PC-9 (cell line): ENCODE measurements at regions not wholly inside any gene's neighbourhood (a gene's known extent, or its start where the extent isn't known, plus 50 kb on each side); places are given as distances from the start of the nearest gene placed in this dataset.
A peak's percentile ranks its signal among the peaks of the same experiment; 100 is the strongest.

Experiments
- BruUV-seq: library from RNA; stranded (reverse); fragments of 400-500 nt; replicated peaks from 2 replicates; lab custom pipeline; 2021; lab: Mats Ljungman, UMichigan
- CTCF ChIA-PET: fragments of 300-600 bp; sonication (Branson Sonifier 250); formaldehyde crosslinking; loops from one replicate; lab custom pipeline; 2022; ENCODE audit warnings: antibody characterized with exemption; lab: Charles Lee
- POLR2A ChIA-PET: fragments of 300-600 bp; sonication (Branson Sonifier 250); formaldehyde crosslinking; loops from one replicate; lab custom pipeline; 2022; ENCODE audit warnings: antibody characterized with exemption; ENCODE audit not compliant: unreplicated experiment; lab: Charles Lee
- DNase-seq, 2 experiments: peaks; one replicate each; pipeline versions ENCODE4 v3.0.0 to v3.0.0-alpha.2; 2015 to 2022; ENCODE audit warnings: mixed read lengths in 1 of 2
- H2AFZ ChIP-seq: fragments of 200-600 bp; sonication (generic); 2 replicates; pipeline ENCODE4 v1.8.1; 2017; ENCODE audit warnings: antibody characterized with exemption
- H3F3A ChIP-seq: fragments of 200-600 bp; sonication (generic); 2 replicates; pipeline ENCODE4 v1.8.1; 2017; ENCODE audit warnings: antibody characterized with exemption, mild to moderate bottlenecking, low read depth; ENCODE audit not compliant: insufficient read depth
- H3K27ac ChIP-seq: fragments of 200-600 bp; sonication (generic); 2 replicates; pipeline ENCODE4 v1.6.1; 2016; ENCODE audit warnings: mixed run types
- H3K27me3 ChIP-seq: fragments of 200-600 bp; sonication (generic); 2 replicates; pipeline ENCODE4 v1.6.1; 2016; ENCODE audit warnings: low read depth, mixed run types; ENCODE audit not compliant: insufficient read depth
- H3K36me3 ChIP-seq: fragments of 200-600 bp; sonication (generic); 2 replicates; pipeline ENCODE4 v1.6.1; 2016; ENCODE audit warnings: low read depth, mixed run types
- H3K4me1 ChIP-seq: fragments of 200-600 bp; sonication (generic); replicated peaks from 2 replicates; pipeline ENCODE4 v1.6.1; 2016; ENCODE audit warnings: mixed run types; ENCODE audit not compliant: insufficient read depth
- H3K4me2 ChIP-seq: fragments of 200-600 bp; sonication (generic); 2 replicates; pipeline ENCODE4 v1.6.1; 2017; ENCODE audit warnings: mixed run types
- H3K4me3 ChIP-seq: fragments of 200-600 bp; sonication (generic); 2 replicates; pipeline ENCODE4 v1.6.1; 2016; ENCODE audit warnings: mixed run types
- H3K79me2 ChIP-seq: fragments of 200-600 bp; sonication (generic); 2 replicates; pipeline ENCODE4 v1.6.1; 2017; ENCODE audit warnings: low read depth, mixed run types
- H3K9me2 ChIP-seq: fragments of 200-600 bp; sonication (generic); 2 replicates; pipeline ENCODE4 v1.8.1; 2017; ENCODE audit warnings: mild to moderate bottlenecking; ENCODE audit not compliant: insufficient read depth
- H3K9me3 ChIP-seq: fragments of 200-600 bp; sonication (generic); 2 replicates; pipeline ENCODE4 v1.8.1; 2016; ENCODE audit warnings: low read depth; ENCODE audit not compliant: insufficient read depth
- H4K20me1 ChIP-seq: fragments of 200-600 bp; sonication (generic); 2 replicates; pipeline ENCODE4 v1.8.1; 2017; ENCODE audit not compliant: insufficient read depth
- EZH2 ChIP-seq: fragments of 200-600 bp; sonication (generic); IDR thresholded peaks from 2 replicates; pipeline ENCODE4 v1.8.0; 2017; ENCODE audit warnings: antibody characterized with exemption, low read depth
- intact Hi-C: fragments of 100-400 bp; cut with micrococcal nuclease; formaldehyde crosslinking; loops from one replicate; pipeline ENCODE4 v1.10.0; 2022; ENCODE audit not compliant: unreplicated experiment
- TF ChIP-seq, protein P1 (sequence below): fragments of 200-600 bp; sonication (generic); conservative IDR thresholded peaks from 2 replicates; pipeline ENCODE4 v1.6.1; 2017; ENCODE audit warnings: mixed run types, antibody characterized with exemption, mild to moderate bottlenecking, moderate library complexity

DNA sequence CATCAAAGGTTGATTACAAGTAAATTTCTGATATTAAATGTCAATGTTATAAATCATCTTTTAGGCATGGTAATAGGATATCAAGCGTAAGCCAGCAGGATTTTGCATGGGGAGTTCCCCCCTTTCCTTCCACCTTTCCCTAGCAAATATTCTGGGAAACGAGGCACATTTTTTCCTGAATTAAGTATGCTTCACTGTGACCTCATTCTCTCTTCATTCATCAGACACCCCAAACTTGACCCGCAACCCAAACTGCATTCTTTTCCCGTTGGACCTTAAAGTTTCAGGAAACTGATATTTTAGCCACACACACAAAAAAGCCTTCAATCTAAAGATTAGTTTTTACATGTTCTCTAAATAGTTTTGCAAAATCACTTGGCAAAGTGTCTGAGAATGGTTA, 214.5 kb upstream of the CTAGE1 start:
- TF ChIP-seq, protein P1, sequence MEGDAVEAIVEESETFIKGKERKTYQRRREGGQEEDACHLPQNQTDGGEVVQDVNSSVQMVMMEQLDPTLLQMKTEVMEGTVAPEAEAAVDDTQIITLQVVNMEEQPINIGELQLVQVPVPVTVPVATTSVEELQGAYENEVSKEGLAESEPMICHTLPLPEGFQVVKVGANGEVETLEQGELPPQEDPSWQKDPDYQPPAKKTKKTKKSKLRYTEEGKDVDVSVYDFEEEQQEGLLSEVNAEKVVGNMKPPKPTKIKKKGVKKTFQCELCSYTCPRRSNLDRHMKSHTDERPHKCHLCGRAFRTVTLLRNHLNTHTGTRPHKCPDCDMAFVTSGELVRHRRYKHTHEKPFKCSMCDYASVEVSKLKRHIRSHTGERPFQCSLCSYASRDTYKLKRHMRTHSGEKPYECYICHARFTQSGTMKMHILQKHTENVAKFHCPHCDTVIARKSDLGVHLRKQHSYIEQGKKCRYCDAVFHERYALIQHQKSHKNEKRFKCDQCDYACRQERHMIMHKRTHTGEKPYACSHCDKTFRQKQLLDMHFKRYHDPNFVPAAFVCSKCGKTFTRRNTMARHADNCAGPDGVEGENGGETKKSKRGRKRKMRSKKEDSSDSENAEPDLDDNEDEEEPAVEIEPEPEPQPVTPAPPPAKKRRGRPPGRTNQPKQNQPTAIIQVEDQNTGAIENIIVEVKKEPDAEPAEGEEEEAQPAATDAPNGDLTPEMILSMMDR, result no peak
- TF ChIP-seq EZH2, result no peak
- BruUV-seq, result no TSS peak
- Histone ChIP-seq H3K4me2 (no peak overlapping the region), H3K27me3 (no peaks in the 10 kb centered on the region), H3K9me3 (no peaks in the 10 kb centered on the region), H3K9me2 (no peaks in the 10 kb centered on the region), H3K27ac (no peak overlapping the region), H2AFZ (no peak overlapping the region), H3K36me3 (no peaks in the 10 kb centered on the region), H3K79me2 (no peaks in the 10 kb centered on the region), H3K4me1 (no peaks in the 10 kb centered on the region), H4K20me1 (no peaks in the 10 kb centered on the region), H3K4me3 (no peak overlapping the region), H3F3A (no peaks in the 10 kb centered on the region)
- CTCF ChIA-PET, result no interaction called here
- no peak for DNase-seq
- POLR2A ChIA-PET, result no interaction called here
- intact Hi-C loops, result no loop called here

DNA sequence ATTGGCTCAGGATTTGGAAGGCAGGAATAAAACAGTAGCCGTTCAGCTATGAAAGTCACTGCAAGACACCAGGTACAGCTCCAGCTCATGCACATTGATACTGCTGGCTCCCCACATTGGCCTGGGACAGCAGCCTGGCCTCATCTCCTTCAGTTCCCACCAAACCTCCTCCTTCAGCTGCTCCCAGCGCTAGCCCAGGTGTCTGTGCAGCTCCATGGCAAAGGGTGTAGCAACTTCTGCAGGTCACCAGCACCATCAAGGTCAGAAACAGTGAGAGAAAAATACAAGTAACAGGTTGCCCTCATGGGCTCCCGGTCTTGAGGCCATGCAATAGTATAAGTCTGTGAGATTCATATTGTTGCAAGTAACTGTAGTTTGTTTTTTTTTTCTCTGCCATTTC, 216.7 kb upstream of the CTAGE1 start:
- no peak overlapping the region for H3K4me3 ChIP-seq
- DNase-seq, result no peak
- H3K27me3 ChIP-seq, result no peaks in the 10 kb centered on the region
- no peak overlapping the region for H2AFZ ChIP-seq
- H3F3A ChIP-seq, result no peaks in the 10 kb centered on the region
- H3K9me2 ChIP-seq, result no peaks in the 10 kb centered on the region
- H3K36me3 ChIP-seq, result no peaks in the 10 kb centered on the region
- no peaks in the 10 kb centered on the region for H3K9me3 ChIP-seq
- no peak overlapping the region for H3K4me2 ChIP-seq
- H3K27ac ChIP-seq, result no peak overlapping the region
- intact Hi-C loops, result no loop called here
- no peak for TF ChIP-seq EZH2
- TF ChIP-seq, protein P1, result no peak
- ChIA-PET CTCF (no interaction called here), POLR2A (no interaction called here)
- BruUV-seq, result no TSS peak
- peaks cover 18% of the 10 kb centered on the region; the same call in 1 of the 2 replicates for H3K4me1 ChIP-seq
- no peaks in the 10 kb centered on the region for H3K79me2 ChIP-seq
- H4K20me1 ChIP-seq, result no peaks in the 10 kb centered on the region

DNA sequence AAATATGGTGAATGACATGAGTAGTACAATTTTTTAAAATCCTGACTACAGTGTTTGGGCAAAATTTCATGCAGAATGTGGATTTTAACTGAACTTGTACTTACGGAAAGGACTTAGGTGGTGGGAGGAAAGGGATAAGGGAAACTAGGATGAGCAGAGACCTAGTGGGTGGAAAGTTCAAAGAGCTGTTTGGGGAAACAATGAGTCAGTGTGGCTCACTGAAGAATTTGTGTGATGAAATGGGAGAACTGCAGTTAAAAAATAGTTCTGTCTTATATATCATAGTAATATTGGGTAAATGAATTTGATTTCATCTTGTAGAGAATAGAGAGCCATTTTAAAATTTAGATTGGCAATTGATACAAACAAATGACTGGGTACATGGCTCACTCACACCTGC, 220.1 kb upstream of the CTAGE1 start:
- Histone ChIP-seq H3K9me3 (no peaks in the 10 kb centered on the region), H3F3A (no peaks in the 10 kb centered on the region), H3K4me1 (peaks cover 18% of the 10 kb centered on the region; the same call in 1 of the 2 replicates), H3K36me3 (no peaks in the 10 kb centered on the region), H3K4me2 (no peak overlapping the region), H4K20me1 (no peaks in the 10 kb centered on the region), H3K9me2 (no peaks in the 10 kb centered on the region), H2AFZ (no peak overlapping the region), H3K79me2 (no peaks in the 10 kb centered on the region), H3K27me3 (no peaks in the 10 kb centered on the region), H3K4me3 (no peak overlapping the region), H3K27ac (0 out of 2 replicates have a peak overlapping the region, but pooled peaks have one; percentile 12)
- TF ChIP-seq EZH2, result no peak
- TF ChIP-seq, protein P1, result no peak
- CTCF ChIA-PET, result no interaction called here
- intact Hi-C loops, result no loop called here
- POLR2A ChIA-PET, result no interaction called here
- DNase-seq, result no peak
- no TSS peak for BruUV-seq
